Tibial nerve (tissue), 4 donors: ENCODE measurements at regions not wholly inside any gene's neighbourhood (a gene's known extent, or its start where the extent isn't known, plus 50 kb on each side); places are given as distances from the start of the nearest gene placed in this dataset.

Experiments
- CTCF ChIP-seq, 5 experiments: fragments of 200-600 bp in 3 of 5; fragments of 450-650 bp in 2 of 5; sonication (generic) in 3 of 5; IDR thresholded peaks; one replicate each; pipeline ENCODE4 v1.5.1; 2016 to 2019; ENCODE audit warnings: antibody characterized with exemption in 5 of 5, mild to moderate bottlenecking in 3 of 5, moderate library complexity in 2 of 5
- EP300 ChIP-seq, 2 donors: sonication (generic); formaldehyde crosslinking; IDR thresholded peaks; one replicate each; pipeline ENCODE4 v1.6.1; 2017; ENCODE audit warnings: antibody characterized with exemption in 2 of 2, mild to moderate bottlenecking in 1 of 2
- POLR2A ChIP-seq, 2 donors: fragments of 450-650 bp; IDR thresholded peaks; one replicate each; pipeline ENCODE4 v1.6.1; 2017; ENCODE audit warnings: antibody characterized with exemption in 2 of 2, mild to moderate bottlenecking in 2 of 2, moderate library complexity in 2 of 2

GRCh38 chr3:193130576-193130975 is 110.4 kb upstream of the PLAAT1 start:
- TF ChIP-seq CTCF (IDR thresholded peaks at IDR 0.05) (no peak), POLR2A (IDR thresholded peaks at IDR 0.05) (no peak), EP300 (IDR thresholded peaks at IDR 0.05) (no peak)
